ENCODE measurements at regions not wholly inside any gene's neighbourhood (a gene's known extent, or its start where the extent isn't known, plus 50 kb on each side); places are given as distances from the start of the nearest gene placed in this dataset.
A peak's percentile ranks its signal among the peaks of the same experiment; 100 is the strongest.
"Not testable (repeated sequence)": the region's sequence is repeated elsewhere in the genome, so short reads cannot be mapped to it uniquely, and the experiment has no call there.

GRCh38 chrX:52261125-52261462, 76.4 kb downstream of the MAGED4 start:
- DNase-seq = no peak

- DNase-seq = peak; percentile 94
These were observed 76.9 kb downstream of the MAGED4 start for GRCh38 chrX:52261463-52262194.

GRCh38 chrX:52262195-52262546, 77.5 kb downstream of the MAGED4 start:
- no peak for DNase-seq

- DNase-seq = no peak
These were observed 78.7 kb downstream of the MAGED4 start for GRCh38 chrX:52263417-52263816.

- no peak for DNase-seq
These were observed 81.0 kb downstream of the MAGED4 start for GRCh38 chrX:52265713-52266112.

- not testable (repeated sequence) for DNase-seq
These were observed 83.8 kb downstream of the MAGED4 start for GRCh38 chrX:52268502-52268901.

- DNase-seq = no peak
These were observed 85.9 kb downstream of the MAGED4 start for GRCh38 chrX:52270453-52271116.

- DNase-seq = no peak
These were observed 86.5 kb downstream of the MAGED4 start for GRCh38 chrX:52271206-52271605.

GRCh38 chrX:52277666-52278065, 91.2 kb upstream of the XAGE2 start:
- no peak for DNase-seq

GRCh38 chrX:52280812-52281211, 88.0 kb upstream of the XAGE2 start:
- DNase-seq = no peak

GRCh38 chrX:52284865-52285264, 84.0 kb upstream of the XAGE2 start:
- no peak for DNase-seq

GRCh38 chrX:52298968-52299367, 69.9 kb upstream of the XAGE2 start:
- DNase-seq = not testable (repeated sequence)

- not testable (repeated sequence) for DNase-seq
These were observed 60.3 kb upstream of the XAGE2 start for GRCh38 chrX:52308532-52308931.
